Activated CD8-positive, alpha-beta T cell treated with anti-CD3 and anti-CD28 coated beads, Interleukin-2, amount 10 ng/mL, durations not matched to agents 7 days and 5 days (primary cell): ENCODE measurements at regions not wholly inside any gene's neighbourhood (a gene's known extent, or its start where the extent isn't known, plus 50 kb on each side); places are given as distances from the start of the nearest gene placed in this dataset.

Experiments used
- ATAC-seq: fragments of 150-1000 bp; cut with Tn5 transposase; one replicate; pipeline ENCODE4 v1.10.0; 2021; ENCODE audit warnings: moderate library complexity
- CTCF ChIA-PET: fragments of 350-600 bp; sonication (Branson Sonifier 250); formaldehyde crosslinking; loops from one replicate; lab custom pipeline; 2021; ENCODE audit warnings: antibody characterized with exemption; lab: Charles Lee
- POLR2A ChIA-PET: fragments of 350-600 bp; sonication (Branson Sonifier 250); formaldehyde crosslinking; loops from one replicate; lab custom pipeline; 2021; ENCODE audit warnings: antibody characterized with exemption; lab: Charles Lee
- DNase-seq: peaks from one replicate; pipeline ENCODE4 v3.0.0-alpha.2; 2020
- H3K27ac Mint-ChIP-seq: one replicate; pipeline ENCODE4 v1.8.0; 2021; ENCODE audit warnings: mild to moderate bottlenecking, mixed read lengths
- H3K27me3 Mint-ChIP-seq: one replicate; pipeline ENCODE4 v1.8.0; 2021; ENCODE audit warnings: low read depth, mixed read lengths
- H3K36me3 Mint-ChIP-seq: one replicate; pipeline ENCODE4 v1.8.0; 2021; ENCODE audit warnings: low read depth, mixed read lengths
- H3K4me1 Mint-ChIP-seq: one replicate; pipeline ENCODE4 v1.8.0; 2021; ENCODE audit warnings: low read depth, mixed read lengths
- H3K4me3 Mint-ChIP-seq: one replicate; pipeline ENCODE4 v1.8.0; 2021; ENCODE audit warnings: mild to moderate bottlenecking, mixed read lengths
- H3K9me3 Mint-ChIP-seq: one replicate; pipeline ENCODE4 v1.8.0; 2022; ENCODE audit warnings: mixed read lengths; ENCODE audit not compliant: insufficient read depth

- no peak for ATAC-seq
- DNase-seq, result no peak
- no peak overlapping the region for H3K27ac Mint-ChIP-seq
- H3K4me3 Mint-ChIP-seq, result no peak overlapping the region
- H3K36me3 Mint-ChIP-seq, result no peaks in the 10 kb centered on the region
- peaks cover 11% of the 10 kb centered on the region for H3K27me3 Mint-ChIP-seq
- ChIA-PET CTCF (no interaction called here), POLR2A (no interaction called here)
- no peaks in the 10 kb centered on the region for H3K4me1 Mint-ChIP-seq
- H3K9me3 Mint-ChIP-seq, result no peaks in the 10 kb centered on the region
These were observed 107.8 kb upstream of the WNT4 start for GRCh38 chr1:22250724-22251123.

- Mint-ChIP-seq H3K27me3 (peaks cover 5% of the 10 kb centered on the region), H3K9me3 (no peaks in the 10 kb centered on the region), H3K27ac (no peak overlapping the region), H3K4me3 (no peak overlapping the region), H3K4me1 (no peaks in the 10 kb centered on the region), H3K36me3 (no peaks in the 10 kb centered on the region)
- DNase-seq (no peak), ATAC-seq (no peak)
- ChIA-PET POLR2A (no interaction called here), CTCF (no interaction called here)
These were observed 109.4 kb upstream of the WNT4 start for GRCh38 chr1:22252251-22252650.

- Mint-ChIP-seq H3K9me3 (no peaks in the 10 kb centered on the region), H3K4me1 (no peaks in the 10 kb centered on the region), H3K36me3 (no peaks in the 10 kb centered on the region), H3K27ac (no peak overlapping the region), H3K27me3 (peaks cover 5% of the 10 kb centered on the region), H3K4me3 (no peak overlapping the region)
- ATAC-seq (no peak), DNase-seq (no peak)
- POLR2A ChIA-PET, result no interaction called here
- CTCF ChIA-PET, result no interaction called here
These were observed 110.3 kb upstream of the WNT4 start for GRCh38 chr1:22253012-22253790.

DNA sequence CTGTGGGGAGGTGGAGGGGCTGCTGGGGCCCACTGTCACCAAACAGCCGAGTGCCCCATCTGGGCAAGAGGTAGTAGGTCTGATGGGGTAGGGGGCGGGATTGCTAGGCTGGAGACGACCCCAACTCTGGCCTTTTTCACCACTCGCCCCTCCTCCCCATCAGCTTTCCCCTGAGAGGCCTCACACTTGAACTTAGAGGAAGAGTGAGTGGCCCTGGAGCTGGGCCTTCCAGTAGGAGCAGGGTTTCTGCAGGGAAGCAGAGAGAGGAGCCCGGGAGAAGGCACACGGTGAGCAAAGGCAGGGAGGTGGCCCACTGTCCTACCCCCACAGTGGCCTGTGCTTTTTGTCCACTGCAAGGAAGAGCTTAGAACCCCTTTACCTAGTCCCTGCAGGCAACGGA is 111.9 kb upstream of the WNT4 start:
- Mint-ChIP-seq H3K27ac (no peak overlapping the region), H3K36me3 (no peaks in the 10 kb centered on the region), H3K27me3 (peaks cover 5% of the 10 kb centered on the region), H3K4me1 (no peaks in the 10 kb centered on the region), H3K4me3 (no peak overlapping the region), H3K9me3 (no peaks in the 10 kb centered on the region)
- no peak for ATAC-seq
- no peak for DNase-seq
- ChIA-PET POLR2A (no interaction called here), CTCF (no interaction called here)

- Mint-ChIP-seq H3K36me3 (no peaks in the 10 kb centered on the region), H3K9me3 (no peaks in the 10 kb centered on the region), H3K4me1 (no peaks in the 10 kb centered on the region), H3K27ac (no peak overlapping the region), H3K27me3 (peaks cover 5% of the 10 kb centered on the region), H3K4me3 (no peak overlapping the region)
- ATAC-seq, result no peak
- no peak for DNase-seq
- ChIA-PET POLR2A (no interaction called here), CTCF (no interaction called here)
These were observed 112.7 kb upstream of the WNT4 start for GRCh38 chr1:22255341-22256212.

GRCh38 chr1:22256213-22256512 is 113.3 kb upstream of the WNT4 start:
- ChIA-PET CTCF (no interaction called here), POLR2A (no interaction called here)
- no peaks in the 10 kb centered on the region for H3K9me3 Mint-ChIP-seq
- peaks cover 5% of the 10 kb centered on the region for H3K27me3 Mint-ChIP-seq
- H3K36me3 Mint-ChIP-seq, result no peaks in the 10 kb centered on the region
- DNase-seq, result no peak
- no peaks in the 10 kb centered on the region for H3K4me1 Mint-ChIP-seq
- no peak overlapping the region for H3K27ac Mint-ChIP-seq
- ATAC-seq, result no peak
- H3K4me3 Mint-ChIP-seq, result no peak overlapping the region

- DNase-seq (no peak), ATAC-seq (no peak)
- CTCF ChIA-PET, result no interaction called here
- H3K4me3 Mint-ChIP-seq, result no peak overlapping the region
- H3K36me3 Mint-ChIP-seq, result no peaks in the 10 kb centered on the region
- no peaks in the 10 kb centered on the region for H3K9me3 Mint-ChIP-seq
- H3K27ac Mint-ChIP-seq, result no peak overlapping the region
- no peaks in the 10 kb centered on the region for H3K4me1 Mint-ChIP-seq
- H3K27me3 Mint-ChIP-seq, result peaks cover 5% of the 10 kb centered on the region
- POLR2A ChIA-PET, result interaction anchor here (0.7 kb wide), 1 partner anchor 10 kb away, joined by 3 read pairs; no protein-coding TSS in a partner anchor
These were observed 114.7 kb upstream of the WNT4 start for GRCh38 chr1:22257290-22258275.

DNA sequence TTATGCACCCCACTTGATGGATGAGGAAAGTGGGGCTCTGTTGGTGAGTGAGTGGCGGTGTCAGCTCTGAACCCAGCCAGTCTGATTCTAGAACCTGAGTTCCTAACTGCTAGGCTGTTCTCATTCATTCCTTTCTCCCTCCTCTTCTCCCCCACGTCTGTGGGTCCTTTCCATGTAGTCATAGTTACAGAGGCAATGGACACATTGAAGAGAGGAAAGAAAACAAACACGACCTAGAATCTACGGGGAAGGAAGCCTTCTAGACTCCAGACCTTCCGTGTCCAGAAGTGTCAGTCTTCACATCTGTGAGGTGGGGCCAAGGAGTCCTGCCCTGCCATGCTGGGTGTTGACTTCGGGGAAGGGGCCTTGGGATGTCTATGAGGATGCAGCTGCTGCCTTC is 115.8 kb upstream of the WNT4 start:
- H3K27me3 Mint-ChIP-seq, result peaks cover under 1% of the 10 kb centered on the region
- peaks cover 2% of the 10 kb centered on the region for H3K4me1 Mint-ChIP-seq
- H3K9me3 Mint-ChIP-seq, result no peaks in the 10 kb centered on the region
- H3K36me3 Mint-ChIP-seq, result no peaks in the 10 kb centered on the region
- POLR2A ChIA-PET, result no interaction called here
- H3K4me3 Mint-ChIP-seq, result no peak overlapping the region
- DNase-seq, result no peak
- ATAC-seq, result no peak
- H3K27ac Mint-ChIP-seq, result no peak overlapping the region
- CTCF ChIA-PET, result no interaction called here

DNA sequence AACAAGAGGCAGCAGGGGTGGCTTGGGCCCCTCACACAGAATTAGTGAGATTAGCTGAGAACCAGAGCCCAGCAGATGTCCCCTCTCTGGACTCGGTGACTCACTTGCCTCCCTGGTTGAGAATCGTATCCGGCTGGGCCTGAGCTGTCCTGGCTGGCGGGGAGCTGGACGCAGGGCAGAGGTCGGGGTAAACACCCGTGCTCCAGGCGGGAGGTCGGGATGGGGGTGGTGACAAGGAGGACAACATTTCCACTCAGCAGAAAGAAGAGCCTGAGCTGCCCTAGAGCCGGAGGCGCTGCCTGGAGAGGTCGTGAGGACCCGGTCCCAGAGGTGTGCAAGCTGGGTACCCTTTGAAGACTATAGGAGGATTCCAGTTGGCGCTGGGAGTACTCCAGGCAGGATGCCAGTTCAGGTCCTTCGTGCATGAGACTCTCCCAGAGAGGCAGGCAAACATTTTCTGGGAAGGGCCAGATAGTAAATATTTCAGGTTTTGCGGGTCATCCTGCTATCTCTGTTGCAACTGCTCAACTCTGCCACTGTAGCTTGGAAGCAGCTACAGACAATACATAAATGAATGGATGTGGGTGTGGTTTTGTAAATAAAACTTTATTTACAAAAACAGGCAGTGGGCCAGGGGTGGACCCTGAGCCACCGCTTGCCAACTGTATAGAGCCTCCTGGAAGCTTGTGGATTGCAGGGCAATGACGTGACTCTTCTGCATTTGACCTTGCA is 116.8 kb upstream of the WNT4 start:
- no peak overlapping the region for H3K4me3 Mint-ChIP-seq
- no peak for DNase-seq
- no peaks in the 10 kb centered on the region for H3K9me3 Mint-ChIP-seq
- H3K27me3 Mint-ChIP-seq, result no peaks in the 10 kb centered on the region
- no peak overlapping the region for H3K27ac Mint-ChIP-seq
- ChIA-PET CTCF (no interaction called here), POLR2A (no interaction called here)
- H3K36me3 Mint-ChIP-seq, result no peaks in the 10 kb centered on the region
- H3K4me1 Mint-ChIP-seq, result peaks cover 2% of the 10 kb centered on the region
- no peak for ATAC-seq

DNA sequence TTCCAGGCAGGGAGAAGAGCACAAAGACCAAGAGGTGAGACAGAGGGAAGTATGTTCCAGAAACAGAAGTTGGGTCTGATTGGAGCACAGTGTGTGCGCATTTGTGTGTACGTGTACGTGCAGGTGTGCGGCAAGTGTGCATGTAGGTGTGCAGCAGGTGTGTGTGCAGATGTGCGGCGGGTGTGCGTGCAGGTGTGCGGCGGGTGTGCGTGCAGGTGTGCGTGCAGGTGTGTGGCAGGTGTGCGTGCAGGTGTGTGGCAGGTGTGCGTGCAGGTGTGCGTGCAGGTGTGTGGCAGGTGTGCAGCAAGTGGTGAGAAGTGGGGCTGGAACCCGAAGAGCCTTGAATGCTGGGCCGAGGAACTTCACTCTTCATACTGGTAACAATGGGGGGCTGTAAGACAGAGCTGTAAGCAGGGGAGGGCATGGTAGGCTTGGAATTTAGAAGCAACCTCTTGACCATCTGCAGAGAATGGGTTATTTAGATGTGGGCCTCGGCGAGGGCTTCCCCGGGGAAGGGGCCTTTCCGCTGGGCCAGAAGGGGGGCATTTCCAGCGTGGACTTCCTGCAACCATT is 118.0 kb upstream of the WNT4 start:
- H3K9me3 Mint-ChIP-seq, result no peaks in the 10 kb centered on the region
- H3K4me1 Mint-ChIP-seq, result peaks cover 2% of the 10 kb centered on the region
- H3K27ac Mint-ChIP-seq, result no peak overlapping the region
- H3K36me3 Mint-ChIP-seq, result no peaks in the 10 kb centered on the region
- ChIA-PET CTCF (no interaction called here), POLR2A (no interaction called here)
- no peak for DNase-seq
- no peak overlapping the region for H3K4me3 Mint-ChIP-seq
- peaks cover 2% of the 10 kb centered on the region for H3K27me3 Mint-ChIP-seq
- ATAC-seq, result no peak

- no peak for ATAC-seq
- H3K4me1 Mint-ChIP-seq, result peaks cover 2% of the 10 kb centered on the region
These were observed 118.7 kb upstream of the WNT4 start for GRCh38 chr1:22261580-22261979.

More at GRCh38 chr1:22261580-22261979, 118.7 kb upstream of the WNT4 start:
- Mint-ChIP-seq H3K36me3 (no peaks in the 10 kb centered on the region), H3K9me3 (no peaks in the 10 kb centered on the region), H3K27me3 (peaks cover 2% of the 10 kb centered on the region), H3K4me3 (no peak overlapping the region), H3K27ac (no peak overlapping the region)
- ChIA-PET CTCF (no interaction called here), POLR2A (no interaction called here)
- no peak for DNase-seq
